Upper lobe of right lung (tissue), 1 donor: ENCODE measurements at regions not wholly inside any gene's neighbourhood (a gene's known extent, or its start where the extent isn't known, plus 50 kb on each side); places are given as distances from the start of the nearest gene placed in this dataset.
A peak's percentile ranks its signal among the peaks of the same experiment; 100 is the strongest.
"Not testable (repeated sequence)": the region's sequence is repeated elsewhere in the genome, so short reads cannot be mapped to it uniquely, and the experiment has no call there.

Source experiments
- ATAC-seq: fragments of 200-7000 bp; cut with Tn5 transposase; one replicate; pipeline ENCODE4 v1.9.1; 2020; ENCODE audit warnings: mild to moderate bottlenecking, moderate library complexity
- DNase-seq: peaks from one replicate; pipeline ENCODE4 v3.0.0-alpha.2; 2020
- H3K27ac ChIP-seq: fragments of 200-600 bp; one replicate; pipeline ENCODE4 v1.8.0; 2022
- H3K27me3 ChIP-seq: fragments of 200-600 bp; one replicate; pipeline ENCODE4 v1.8.0; 2022; ENCODE audit warnings: mild to moderate bottlenecking
- H3K36me3 ChIP-seq: fragments of 200-600 bp; one replicate; pipeline ENCODE4 v1.8.0; 2022
- H3K4me1 ChIP-seq: fragments of 200-600 bp; one replicate; pipeline ENCODE4 v1.8.0; 2022
- H3K4me3 ChIP-seq: fragments of 200-600 bp; one replicate; pipeline ENCODE4 v1.8.0; 2022; ENCODE audit warnings: mild to moderate bottlenecking
- H3K9me3 ChIP-seq: fragments of 200-600 bp; one replicate; pipeline ENCODE4 v1.8.0; 2022
- CTCF ChIP-seq: fragments of 200-600 bp; IDR thresholded peaks from one replicate; pipeline ENCODE4 v1.8.0; 2022; ENCODE audit warnings: antibody characterized with exemption
- intact Hi-C: fragments of 100-400 bp; cut with DNase I; formaldehyde crosslinking; loops from one replicate; pipeline ENCODE4 v1.11.0; 2022
- donor health status: DM: no; HTN: yes; CAD: no; lungs with severe emphysema.

- H3K27ac ChIP-seq, result peak overlapping the region; percentile 53
Observed at GRCh38 chr5:92944903-92945604, 636.0 kb downstream of the NR2F1-AS1 start.

GRCh38 chr5:92944337-92944736 is 636.7 kb downstream of the NR2F1-AS1 start:
- peak overlapping the region; percentile 53 for H3K27ac ChIP-seq
- no peak for ATAC-seq
- intact Hi-C loops, result no loop called here

More at GRCh38 chr5:92944903-92945604, 636.0 kb downstream of the NR2F1-AS1 start:
- no peaks in the 10 kb centered on the region for H3K9me3 ChIP-seq
- no peaks in the 10 kb centered on the region for H3K36me3 ChIP-seq
- TF ChIP-seq CTCF, result no peak
- no peaks in the 10 kb centered on the region for H3K4me1 ChIP-seq
- DNase-seq, result no peak
- no peak overlapping the region for H3K4me3 ChIP-seq
- ATAC-seq, result no peak
- no peaks in the 10 kb centered on the region for H3K27me3 ChIP-seq
- intact Hi-C loops, result no loop called here

DNA sequence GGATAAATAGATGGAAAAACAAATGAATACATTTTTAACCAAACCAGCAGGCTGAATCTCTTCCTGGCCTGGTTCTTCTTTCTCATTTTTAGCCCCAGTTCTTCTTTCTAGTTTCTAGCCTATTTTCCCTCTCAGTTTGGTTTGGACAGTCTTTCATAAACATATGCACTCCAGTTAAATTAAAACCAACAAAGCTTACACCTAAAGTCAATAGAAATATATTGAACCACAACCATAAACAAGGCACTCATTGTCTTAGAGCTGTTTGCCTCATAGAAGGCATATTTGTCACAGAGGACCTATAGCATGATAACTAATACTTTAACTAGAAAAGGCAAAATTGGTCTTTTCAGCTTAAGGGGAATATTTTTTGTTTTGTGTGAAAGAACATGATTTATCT is 638.3 kb downstream of the NR2F1-AS1 start:
- TF ChIP-seq CTCF, result no peak
- intact Hi-C loops, result no loop called here
- DNase-seq, result no peak
- no peaks in the 10 kb centered on the region for H3K4me1 ChIP-seq
- ATAC-seq, result no peak
- no peaks in the 10 kb centered on the region for H3K36me3 ChIP-seq
- no peak overlapping the region for H3K4me3 ChIP-seq
- no peak overlapping the region for H3K27ac ChIP-seq
- no peaks in the 10 kb centered on the region for H3K9me3 ChIP-seq
- no peaks in the 10 kb centered on the region for H3K27me3 ChIP-seq

More at GRCh38 chr5:92944337-92944736, 636.7 kb downstream of the NR2F1-AS1 start:
- DNase-seq, result no peak
- Histone ChIP-seq H3K4me1 (no peaks in the 10 kb centered on the region), H3K36me3 (no peaks in the 10 kb centered on the region), H3K9me3 (no peaks in the 10 kb centered on the region), H3K27me3 (no peaks in the 10 kb centered on the region), H3K4me3 (no peak overlapping the region)
- TF ChIP-seq CTCF, result no peak

- no peaks in the 10 kb centered on the region for H3K36me3 ChIP-seq
- H3K9me3 ChIP-seq, result no peaks in the 10 kb centered on the region
- no peaks in the 10 kb centered on the region for H3K27me3 ChIP-seq
- H3K27ac ChIP-seq, result no peak overlapping the region
- no peak for DNase-seq
- intact Hi-C loops, result no loop called here
- no peak overlapping the region for H3K4me3 ChIP-seq
- no peak for ATAC-seq
- H3K4me1 ChIP-seq, result no peaks in the 10 kb centered on the region
- TF ChIP-seq CTCF, result no peak
Observed at GRCh38 chr5:92941806-92942205, 639.2 kb downstream of the NR2F1-AS1 start.

DNA sequence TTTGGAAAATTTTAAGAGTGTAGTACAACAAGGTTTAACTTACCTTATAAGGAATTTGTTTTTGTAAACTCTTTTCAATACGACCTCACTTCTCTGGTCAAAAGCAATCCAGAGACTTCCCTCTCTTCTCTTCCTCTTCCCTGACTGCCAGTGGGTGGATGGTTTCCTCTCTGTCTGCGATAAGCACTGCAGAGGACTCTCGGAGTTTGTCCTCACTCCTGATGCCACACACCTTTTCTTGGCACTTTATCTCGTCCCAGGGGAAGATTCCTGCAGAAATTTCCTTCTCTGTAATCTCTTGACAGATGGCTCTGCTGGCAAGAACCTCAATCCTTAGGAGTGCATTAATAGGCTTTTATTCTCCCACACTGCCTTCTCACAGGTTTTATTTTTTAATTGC is 641.6 kb downstream of the NR2F1-AS1 start:
- H3K27ac ChIP-seq, result peak overlapping the region; percentile 18
- H3K36me3 ChIP-seq, result no peaks in the 10 kb centered on the region
- no peak for TF ChIP-seq CTCF
- intact Hi-C loops, result no loop called here
- H3K4me1 ChIP-seq, result no peaks in the 10 kb centered on the region
- H3K27me3 ChIP-seq, result no peaks in the 10 kb centered on the region
- H3K4me3 ChIP-seq, result peak overlapping the region; percentile 4
- ATAC-seq (no peak), DNase-seq (no peak)
- H3K9me3 ChIP-seq, result no peaks in the 10 kb centered on the region

DNA sequence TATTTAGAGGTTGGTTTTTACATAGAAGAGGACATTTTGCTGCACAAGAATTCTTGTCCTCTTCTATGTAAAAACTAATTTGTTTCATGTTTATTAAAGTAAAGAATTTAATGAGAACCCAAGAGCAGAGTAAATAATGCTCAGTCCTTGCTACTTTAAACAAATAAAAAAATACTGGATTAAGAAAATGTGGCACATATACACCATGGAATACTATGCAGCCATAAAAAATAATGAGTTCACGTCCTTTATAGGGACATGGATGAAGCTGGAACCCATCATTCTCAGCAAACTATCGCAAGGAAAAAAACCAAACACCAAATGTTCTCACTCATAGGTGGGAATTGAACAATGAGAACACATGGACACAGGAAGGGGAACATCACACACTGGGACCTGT is 643.6 kb downstream of the NR2F1-AS1 start:
- ATAC-seq, H3K36me3 ChIP-seq, H3K4me1 ChIP-seq, H3K27ac ChIP-seq, H3K4me3 ChIP-seq, H3K27me3 ChIP-seq, DNase-seq, H3K9me3 ChIP-seq, intact Hi-C loops: not testable (repeated sequence)
